Endometrium (tissue), 2 donors: ENCODE measurements at regions not wholly inside any gene's neighbourhood (a gene's known extent, or its start where the extent isn't known, plus 50 kb on each side); places are given as distances from the start of the nearest gene placed in this dataset.

Experiments
- FAIRE-seq: peaks from 2 replicates; lab custom pipeline; 2012; peaks lifted over from hg19 to GRCh38; lab: Jason Lieb, UNC
- donor health status: control.
- donor health status: control.

DNA sequence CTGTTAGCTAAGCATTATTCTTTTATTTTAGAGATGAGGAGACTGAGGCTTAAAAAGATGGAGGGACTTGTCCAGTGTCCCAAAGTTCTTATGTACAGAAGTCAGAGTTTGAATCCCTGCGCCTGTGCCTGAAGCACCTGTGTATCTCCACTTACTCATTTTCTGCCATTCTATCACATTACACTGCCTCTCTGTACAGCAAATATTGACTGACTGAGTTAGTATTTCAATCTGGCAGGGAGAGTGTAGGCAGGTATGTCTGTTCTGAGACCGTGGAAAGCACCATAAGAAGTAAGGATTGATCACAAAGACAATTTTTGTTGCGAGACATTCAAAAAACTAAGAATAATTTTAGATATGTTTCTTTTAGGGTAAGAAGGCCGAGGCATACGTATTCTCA lies 162.7 kb downstream of the KITLG start:
- FAIRE-seq, result no peak

GRCh38 chr12:88418856-88419497 lies 161.3 kb downstream of the KITLG start:
- no peak for FAIRE-seq

DNA sequence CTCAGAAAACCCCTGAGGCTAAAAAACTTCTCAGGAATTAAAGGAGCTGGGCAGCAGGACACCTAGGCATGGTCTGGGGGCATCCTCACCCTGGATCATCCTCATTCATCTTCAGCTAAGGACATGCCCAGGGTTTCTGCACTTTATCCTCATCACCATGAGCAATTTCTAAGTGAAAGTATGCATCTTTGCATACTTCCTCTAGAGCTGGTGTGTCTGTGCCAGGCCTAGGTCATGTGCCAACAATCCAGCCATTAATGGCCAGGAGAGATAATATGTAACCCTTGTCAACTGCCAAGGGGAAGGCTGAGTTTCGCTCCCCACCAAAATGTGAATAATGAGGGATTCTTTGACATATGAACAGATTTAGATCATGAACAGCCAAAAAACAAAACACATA lies 160.5 kb downstream of the KITLG start:
- FAIRE-seq, result no peak

DNA sequence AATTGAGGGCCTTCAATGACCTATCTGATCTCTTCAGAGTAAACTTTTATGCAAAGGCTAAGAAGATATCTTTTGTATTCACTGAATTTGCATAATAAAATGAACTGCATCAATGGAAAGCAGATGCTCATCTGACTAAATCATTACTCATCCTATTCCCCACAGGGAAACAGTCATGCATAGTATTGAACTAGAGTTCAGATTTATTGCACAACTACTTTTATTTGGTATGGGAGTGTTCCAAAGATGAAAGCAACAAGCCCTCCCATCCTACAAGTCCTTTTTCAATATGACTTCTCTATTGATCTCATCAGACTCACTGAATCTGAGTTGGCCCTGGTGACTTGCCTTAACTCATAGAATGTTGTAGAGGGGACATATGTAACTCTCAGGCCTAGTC lies 159.8 kb downstream of the KITLG start:
- peak; percentile 59 for FAIRE-seq

DNA sequence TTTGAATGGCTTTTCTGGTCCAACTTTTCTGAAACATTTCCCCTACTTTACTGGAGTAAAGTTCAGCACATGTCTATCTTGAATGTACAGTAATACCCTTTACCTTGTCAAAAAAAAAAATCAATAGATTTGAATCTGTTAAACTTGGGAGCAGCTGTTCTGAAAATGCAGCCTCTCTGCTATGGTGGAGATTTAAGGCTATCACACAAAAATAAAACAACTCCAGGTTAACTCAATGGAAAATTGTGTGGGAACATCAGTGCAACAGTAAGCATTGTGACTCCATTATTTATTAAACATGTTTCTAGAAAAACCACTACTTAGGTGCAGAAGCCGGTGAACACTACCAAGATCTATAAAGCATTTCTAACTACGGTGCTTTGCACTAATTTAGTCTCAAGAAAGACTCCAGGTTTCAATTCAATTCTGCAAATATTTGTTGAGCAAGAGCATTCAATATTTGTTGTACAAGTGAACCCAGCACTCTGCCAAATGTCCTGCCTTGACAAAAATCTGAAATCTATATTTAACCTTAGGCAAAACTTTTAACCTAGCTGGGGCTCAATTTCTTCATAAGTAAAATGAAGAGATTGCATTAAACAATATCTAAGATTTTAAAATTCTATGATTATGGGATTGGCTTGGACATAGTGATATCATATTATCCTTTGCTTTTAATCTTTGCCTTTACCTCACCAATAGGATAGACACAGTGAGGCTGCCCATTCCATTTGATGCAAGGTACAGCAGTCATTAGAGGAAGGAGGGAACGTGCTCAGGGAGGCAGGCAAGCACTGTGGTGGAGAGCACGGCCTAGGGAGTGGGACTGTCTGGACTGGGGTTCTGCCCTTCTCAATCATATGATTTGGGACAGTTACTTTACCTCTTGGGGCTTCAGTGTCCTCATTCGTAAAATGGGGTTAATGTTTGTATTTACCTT lies 155.2 kb downstream of the KITLG start:
- no peak for FAIRE-seq

- FAIRE-seq, result no peak
Measured at GRCh38 chr12:88428350-88428749, 151.9 kb downstream of the KITLG start.

DNA sequence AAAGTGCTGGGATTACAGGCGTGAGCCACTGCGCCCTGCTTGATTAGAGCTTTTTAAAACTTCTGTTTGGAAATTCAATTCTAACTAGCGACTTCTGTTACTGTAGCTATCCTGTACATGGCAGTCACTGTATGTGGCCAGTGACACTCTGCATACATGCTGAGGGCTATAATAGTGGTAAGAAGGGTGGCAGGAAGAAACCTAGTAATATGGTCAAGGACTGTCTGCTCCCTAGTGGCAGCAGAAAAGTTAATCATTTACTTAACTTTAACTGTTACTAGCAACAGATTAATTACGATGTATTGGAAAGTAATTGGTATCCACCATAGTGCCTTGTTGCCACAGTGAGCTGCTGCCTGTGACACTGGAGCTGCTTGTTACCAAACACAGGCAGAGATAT lies 149.0 kb downstream of the KITLG start:
- FAIRE-seq, result no peak

DNA sequence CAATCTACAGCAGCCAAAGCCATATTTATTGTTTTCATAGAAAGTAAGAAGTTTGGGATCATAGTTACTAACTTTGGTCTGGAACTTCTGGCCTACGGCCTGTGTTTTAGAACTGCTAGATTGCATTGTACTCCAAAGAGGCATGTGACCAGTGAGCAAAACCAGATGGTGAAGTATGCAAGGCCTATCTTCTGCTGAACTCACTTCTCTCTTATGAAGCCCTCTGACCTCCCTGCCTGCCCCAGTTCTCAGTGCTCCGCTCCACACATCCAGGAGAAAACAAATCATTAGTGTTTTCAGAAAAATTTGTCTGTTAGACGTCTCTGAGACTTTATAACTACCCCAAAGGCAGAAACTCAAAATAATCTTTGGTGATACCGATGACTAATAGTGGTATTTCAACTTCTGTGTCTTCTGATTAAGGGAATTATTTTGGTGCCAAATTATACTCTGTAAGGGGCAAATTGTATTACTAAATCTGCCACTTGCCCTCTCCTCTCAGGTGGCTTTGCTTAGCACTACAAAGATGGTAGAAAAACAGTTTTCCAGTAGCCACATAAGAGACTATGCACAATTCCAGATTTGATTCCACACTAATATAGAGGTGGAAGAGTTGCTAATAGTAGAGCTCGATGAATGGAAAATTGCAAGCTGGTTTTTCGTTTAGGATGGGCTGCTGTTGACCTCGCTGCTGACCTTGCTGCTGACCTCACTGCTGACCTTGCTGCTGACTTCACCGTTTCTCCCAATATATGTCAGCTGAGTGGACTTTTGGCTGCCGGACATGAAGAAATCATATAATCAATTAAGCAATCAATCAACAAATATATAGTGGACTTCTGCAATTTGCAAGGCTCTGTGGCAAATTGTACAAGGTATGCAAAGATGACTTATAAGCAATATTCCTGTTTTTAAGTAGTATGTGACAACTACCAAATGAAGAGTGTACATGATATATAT lies 147.5 kb downstream of the KITLG start:
- FAIRE-seq, result no peak

DNA sequence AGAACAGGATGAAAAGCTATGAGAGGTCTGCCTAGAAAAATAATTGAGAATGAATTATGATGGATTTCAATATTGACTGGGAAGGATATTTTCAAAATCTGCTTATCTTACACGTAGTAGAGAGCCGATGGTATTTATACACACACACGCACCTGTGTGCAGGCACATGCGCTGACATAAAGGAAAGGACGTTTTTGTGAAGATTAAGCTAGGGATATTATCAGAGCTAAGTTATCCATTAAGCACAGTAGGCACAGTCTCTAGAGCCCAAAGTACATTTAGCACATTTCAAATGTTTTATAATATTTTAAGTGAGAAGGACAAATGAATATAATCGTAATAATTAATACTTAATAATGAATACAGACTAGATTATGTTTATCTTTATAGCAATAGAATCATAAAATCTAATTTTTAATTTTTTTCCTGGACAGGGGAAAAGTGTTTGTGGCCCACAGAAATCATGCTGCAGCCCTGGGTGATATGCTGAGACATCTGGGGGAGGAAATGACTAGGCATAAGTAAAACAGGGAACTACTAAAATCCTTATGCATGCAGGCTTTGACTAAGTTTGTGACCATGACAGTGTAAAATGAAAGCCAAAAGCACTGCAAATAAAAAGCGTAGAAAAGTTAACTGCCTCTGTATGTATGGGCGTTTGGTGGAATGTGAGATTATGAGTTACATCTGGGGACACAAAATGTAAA lies 146.1 kb downstream of the KITLG start:
- FAIRE-seq, result no peak

DNA sequence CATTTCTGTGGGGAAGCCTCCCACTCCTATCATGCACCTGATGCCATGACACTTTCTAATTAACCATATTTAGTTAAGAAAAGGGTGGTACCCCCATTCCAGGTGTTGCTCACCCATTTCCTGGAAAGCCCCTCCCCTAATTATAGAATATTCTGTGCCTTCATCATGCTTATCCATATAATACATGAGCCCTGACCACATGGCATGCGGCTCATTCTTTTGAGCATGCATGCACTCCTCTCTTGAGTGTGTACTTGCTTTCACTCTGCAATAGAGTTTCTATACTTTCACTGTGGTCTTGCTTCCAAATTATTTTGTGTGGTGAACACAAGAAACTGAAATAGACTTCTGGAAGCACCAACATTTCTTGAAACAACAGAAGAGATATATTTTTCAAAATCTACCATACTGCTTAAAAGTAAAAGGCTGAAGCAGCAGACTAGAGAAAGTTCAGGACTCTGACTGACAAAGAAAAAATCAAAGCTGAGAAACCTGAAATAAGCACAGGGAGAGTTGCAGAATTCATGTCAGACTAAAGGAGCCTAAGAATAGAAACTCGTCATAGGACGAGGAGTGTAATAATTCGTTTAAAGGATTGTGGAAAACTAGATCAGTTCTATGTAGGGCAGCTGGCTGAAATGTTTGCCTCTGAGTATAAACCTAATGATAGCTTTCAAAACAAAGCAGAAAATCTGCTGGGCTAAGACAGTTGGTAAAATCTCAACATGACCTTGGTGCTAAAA lies 144.8 kb downstream of the KITLG start:
- no peak for FAIRE-seq

- FAIRE-seq, result no peak
Measured at GRCh38 chr12:88437226-88437625, 143.0 kb downstream of the KITLG start.
